HG03575 (cell line): ENCODE measurements at regions not wholly inside any gene's neighbourhood (a gene's known extent, or its start where the extent isn't known, plus 50 kb on each side); places are given as distances from the start of the nearest gene placed in this dataset.
A peak's percentile ranks its signal among the peaks of the same experiment; 100 is the strongest.
"Not testable (repeated sequence)": the region's sequence is repeated elsewhere in the genome, so short reads cannot be mapped to it uniquely, and the experiment has no call there.

Source experiments
- ATAC-seq: cut with Tn5 transposase; IDR thresholded peaks from one replicate; pipeline ENCODE4 v1.9.1; 2021; ENCODE audit not compliant: unreplicated experiment, insufficient number of reproducible peaks, low FRiP score; ENCODE audit errors: extremely low read depth

DNA sequence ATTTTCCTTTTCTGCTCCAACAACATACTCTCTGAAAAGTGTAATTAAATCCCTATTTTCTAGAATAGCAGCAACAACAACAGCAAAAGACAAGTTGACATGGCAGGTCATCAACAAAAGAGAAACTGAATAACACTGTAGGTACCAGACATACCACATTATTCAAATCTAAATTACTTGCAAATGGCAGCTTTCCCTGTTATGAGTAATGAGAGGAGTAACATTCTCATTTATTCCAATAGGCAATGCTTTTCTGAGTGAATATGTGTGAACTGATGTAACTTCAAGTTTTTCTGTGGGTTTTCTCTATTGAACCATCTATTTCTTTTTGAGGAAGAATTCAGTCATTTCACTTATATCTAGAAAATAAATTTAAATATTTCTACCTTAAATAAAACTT lies 501.5 kb downstream of the TRIB2 start:
- no peak for ATAC-seq

DNA sequence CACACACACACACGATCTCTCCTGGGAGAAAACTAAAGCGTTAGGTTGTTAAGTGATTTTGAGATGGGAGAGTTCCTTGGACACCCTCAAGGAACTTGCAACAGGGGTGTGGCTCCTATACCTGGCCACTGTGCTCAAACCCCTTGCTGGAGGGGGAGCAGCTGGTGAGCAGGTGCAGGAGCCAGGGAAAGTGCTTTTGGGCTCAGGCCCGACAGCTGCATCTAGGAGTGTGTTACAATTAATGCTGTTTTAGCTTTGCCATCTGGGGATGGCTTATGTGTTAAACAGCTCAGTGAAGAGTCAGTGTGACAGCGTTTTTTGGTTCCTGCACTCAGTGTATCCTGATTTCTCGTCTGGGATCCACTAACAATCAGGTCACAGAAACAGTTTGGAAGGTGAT lies 510.8 kb downstream of the TRIB2 start:
- ATAC-seq, result no peak

DNA sequence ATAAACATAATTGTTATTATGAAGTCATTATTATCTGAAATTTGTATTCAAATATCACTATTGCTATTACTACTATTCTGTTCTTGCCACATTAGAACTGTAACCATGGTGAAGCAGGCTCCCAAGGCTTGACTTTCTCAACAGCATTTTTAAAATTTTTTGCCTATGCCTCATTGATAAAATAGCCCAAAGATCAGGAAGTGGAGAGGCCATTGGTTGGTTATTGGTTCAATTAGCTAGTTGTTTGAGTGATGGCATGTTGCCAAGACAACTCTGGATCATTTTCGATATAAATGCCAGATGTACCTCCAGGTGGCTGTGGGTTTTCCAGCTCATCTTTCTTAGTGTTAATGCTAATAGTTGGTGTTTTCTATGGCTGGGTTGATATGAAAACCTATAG lies 513.5 kb downstream of the TRIB2 start:
- no peak for ATAC-seq

DNA sequence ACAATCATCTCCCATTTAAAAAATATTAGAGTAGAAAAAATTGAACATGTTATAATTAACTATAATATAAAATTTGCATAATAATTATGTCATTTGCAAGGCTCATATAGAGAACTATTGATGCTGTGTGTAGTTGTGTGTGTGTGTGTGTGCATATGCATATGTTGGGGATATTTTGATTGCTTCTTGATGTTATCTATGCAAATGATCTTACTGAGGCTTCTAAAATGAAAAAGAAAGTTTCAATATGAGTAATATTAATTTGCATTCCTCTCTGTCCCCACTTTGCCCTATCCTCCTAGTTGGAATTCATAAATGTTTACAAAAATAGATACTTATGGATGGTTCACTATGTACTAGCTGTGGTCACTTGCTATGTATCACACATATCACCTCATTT lies 523.3 kb downstream of the TRIB2 start:
- peak; percentile 52 for ATAC-seq

DNA sequence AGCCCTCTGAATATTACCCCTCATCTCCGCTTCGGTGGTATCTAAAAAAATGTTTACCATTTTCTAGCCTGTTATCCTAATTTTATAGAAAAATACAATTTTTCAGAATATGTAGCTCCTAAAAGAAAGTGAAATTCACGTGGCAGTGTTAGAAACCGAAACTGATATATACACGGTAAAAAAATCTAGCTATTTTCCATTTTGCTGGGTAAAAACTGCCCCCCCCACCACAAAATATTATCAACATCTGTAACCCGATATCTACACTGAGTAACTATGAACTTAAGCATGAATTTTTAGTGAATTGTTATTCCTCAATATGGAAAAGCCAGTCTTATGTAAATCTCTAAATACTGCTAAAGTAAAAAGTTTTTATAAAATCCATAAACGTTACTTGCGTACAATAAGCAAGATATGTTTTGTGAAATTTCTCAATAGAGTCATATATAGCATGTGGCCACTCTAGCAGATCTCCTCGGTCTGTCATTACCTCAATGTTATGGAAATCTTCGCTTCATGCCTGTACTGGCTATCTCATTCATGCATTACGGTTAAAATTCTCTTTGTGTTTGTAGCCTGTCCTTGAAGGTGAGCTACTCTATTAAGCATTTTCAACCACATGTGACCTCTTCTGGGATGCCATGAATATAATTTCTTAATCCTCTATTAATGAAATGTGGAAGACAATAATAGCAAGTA lies 524.2 kb downstream of the TRIB2 start:
- no peak for ATAC-seq

DNA sequence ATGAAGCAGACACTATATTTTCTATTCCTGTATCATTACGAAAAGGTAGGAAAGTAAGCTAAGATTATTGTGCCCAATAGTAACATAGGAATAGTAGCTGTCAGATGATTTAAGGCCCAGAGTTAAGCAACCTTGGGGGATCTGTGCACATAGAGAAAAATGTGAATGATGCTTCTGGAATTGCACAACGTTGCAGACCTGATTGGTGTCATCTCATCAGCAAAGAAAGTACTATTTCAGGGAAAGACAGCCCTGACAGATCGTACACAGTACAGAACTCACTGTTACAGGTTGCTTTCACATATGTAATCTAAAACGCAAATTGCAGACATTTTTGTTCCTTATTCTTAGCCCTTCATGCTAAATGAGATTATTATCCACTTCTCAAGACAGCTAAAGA lies 535.9 kb downstream of the TRIB2 start:
- ATAC-seq, result no peak

DNA sequence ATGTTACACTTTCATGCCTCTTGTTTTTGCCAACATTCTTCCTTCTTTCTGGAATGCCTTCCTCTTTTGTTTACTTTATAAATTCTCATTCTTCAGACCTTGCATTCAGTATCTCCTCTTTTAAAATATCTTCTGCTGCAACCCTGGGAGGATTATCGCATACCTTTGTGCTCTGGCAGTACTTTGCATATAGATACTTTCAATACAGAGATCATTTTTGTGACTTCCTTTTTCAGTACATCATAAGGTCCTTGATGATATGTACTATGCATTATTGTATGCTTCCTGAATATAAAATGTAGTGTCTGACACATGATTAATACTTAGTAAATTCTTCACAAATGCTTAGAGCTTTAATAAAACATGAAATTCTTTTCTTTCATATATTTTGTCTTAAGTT lies 538.7 kb downstream of the TRIB2 start:
- no peak for ATAC-seq

DNA sequence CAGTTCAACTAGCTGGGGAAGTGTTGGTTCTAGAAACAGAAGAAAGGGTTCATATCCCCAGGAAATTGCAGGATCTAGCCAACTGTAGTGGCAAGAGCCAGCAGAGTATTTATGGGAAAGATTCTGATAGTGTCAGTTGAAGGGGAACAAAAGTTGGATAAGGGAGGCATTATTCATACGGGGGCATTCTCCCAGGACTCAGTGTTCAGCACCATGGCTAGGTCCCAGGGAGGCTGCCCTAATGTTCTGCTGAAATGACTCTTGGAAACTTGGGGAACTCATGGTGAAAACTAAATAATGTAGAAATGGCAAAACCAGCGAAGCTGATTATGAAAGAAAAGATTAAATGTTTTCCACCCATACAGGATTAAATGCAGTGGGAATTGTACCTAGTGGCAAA lies 543.7 kb downstream of the TRIB2 start:
- ATAC-seq, result no peak

DNA sequence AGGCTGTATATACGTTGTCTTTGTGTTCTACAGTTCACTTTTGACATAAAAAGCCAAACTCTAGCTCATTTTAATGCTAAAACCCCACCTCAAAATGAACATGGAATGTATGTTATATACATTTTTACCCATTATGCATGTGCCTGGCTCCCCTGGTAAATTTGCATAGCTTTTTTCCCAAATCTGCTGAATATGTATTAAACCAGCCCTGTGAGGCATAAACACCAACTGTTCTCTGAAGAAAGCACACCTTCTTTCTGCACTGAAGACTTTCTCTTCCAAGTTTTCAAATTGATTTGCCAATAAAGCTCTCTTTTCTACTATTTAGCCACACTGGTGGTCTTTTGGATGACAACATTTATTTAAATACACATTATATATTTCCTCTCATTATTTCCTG lies 549.4 kb downstream of the TRIB2 start:
- ATAC-seq, result no peak

DNA sequence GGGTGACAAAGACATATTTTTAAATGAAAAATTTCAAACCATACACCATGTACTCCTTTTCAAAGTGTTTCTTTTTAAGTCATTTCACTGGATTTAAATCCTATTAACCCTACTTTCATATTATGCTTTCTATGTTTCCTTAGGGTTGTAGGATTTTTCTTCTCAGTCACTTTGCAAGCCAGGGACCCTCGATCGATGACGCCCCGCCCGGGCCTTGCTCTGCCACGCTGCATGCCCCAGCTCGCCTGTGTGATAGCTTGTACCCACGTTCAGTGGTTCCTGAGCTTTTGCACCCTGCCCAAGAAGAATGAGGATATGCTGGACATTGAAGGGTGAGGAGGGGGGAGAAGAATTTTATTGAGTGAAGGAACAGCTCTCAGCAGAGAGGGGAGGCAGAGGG lies 568.0 kb downstream of the TRIB2 start:
- no peak for ATAC-seq

DNA sequence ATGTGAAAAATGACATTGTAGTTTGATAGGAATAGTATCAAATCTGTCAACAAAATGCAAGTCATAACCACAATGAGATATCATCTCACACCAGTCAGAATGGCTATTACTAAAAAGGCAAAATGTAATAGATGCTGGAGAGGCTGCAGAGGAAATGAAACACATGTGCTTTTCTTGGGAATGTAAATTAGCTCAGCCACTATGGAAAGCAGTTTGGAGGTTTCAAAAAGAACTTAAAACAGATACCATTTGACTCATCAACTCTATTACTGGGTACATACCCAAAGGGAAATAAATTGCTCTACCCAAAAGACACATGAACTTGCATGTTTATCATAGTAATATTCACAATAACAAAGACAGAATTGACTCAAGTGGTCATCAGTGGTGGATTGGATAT lies 572.6 kb downstream of the TRIB2 start:
- ATAC-seq, result no peak

DNA sequence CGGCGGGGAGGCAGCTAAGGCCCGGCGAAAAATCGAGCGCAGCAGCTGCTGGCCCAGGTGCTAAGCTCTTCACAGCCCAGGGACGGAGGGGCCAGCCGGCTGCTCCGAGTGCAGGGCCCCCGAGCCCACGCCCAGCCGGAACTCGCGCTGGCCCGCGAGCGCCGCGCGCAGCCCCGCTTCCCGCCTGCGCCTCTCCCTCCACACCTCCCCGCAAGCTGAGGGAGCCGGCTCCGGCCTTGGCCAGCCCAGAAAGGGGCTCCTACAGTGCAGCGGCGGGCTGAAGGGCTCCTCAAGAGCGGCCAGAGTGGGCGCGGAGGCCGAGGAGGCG lies 591.7 kb downstream of the TRIB2 start:
- not testable (repeated sequence) for ATAC-seq

DNA sequence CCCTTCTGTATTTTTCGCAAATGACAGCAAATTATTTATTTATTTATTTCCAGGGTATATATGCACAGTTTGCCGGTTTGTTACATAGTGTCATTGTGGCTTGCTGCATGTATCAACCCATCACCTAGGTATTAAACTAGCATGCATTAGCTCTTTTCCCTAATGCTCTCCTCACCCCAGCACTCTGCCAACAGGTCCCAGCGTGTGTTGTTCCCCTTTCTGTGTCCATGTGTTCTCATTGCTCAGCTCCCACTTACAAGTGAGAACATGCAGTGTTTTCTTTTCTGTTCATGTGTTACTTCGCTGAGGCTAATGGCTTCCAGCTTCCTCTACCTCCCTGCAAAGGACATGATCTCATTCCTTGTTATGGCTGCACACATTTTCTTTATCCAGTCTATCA lies 592.3 kb downstream of the TRIB2 start:
- ATAC-seq, result no peak

DNA sequence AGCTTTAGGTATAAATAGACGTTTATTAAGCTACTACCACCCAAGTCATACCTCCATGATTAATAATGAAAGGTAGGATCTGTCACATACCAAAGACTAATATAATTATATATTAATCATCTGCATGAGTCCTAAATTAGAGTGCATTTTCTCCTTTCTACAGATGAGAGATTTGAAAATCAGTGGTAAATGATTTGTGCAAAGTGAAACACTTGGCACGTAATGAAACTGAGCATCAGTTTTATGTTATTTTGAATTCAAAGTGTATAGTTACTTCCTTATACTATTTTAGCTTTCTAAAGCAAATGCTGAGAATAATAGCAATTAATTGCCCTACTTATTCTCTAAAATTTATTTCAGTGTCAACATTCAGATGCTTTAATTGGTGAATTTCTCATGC lies 615.3 kb downstream of the TRIB2 start:
- no peak for ATAC-seq

DNA sequence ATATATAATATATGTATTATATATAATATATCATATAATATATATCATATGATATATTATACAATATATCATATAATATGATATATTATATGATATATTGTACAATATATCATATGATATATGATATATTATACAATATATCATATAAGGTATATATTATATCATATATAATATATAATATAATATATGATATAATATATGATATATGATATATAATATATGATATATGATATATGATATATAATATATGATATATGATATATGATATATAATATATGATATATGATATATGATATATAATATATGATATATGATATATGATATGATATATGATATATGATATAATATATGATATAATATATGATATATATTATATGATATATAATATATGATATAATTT lies 617.3 kb downstream of the TRIB2 start:
- ATAC-seq, result not testable (repeated sequence)

DNA sequence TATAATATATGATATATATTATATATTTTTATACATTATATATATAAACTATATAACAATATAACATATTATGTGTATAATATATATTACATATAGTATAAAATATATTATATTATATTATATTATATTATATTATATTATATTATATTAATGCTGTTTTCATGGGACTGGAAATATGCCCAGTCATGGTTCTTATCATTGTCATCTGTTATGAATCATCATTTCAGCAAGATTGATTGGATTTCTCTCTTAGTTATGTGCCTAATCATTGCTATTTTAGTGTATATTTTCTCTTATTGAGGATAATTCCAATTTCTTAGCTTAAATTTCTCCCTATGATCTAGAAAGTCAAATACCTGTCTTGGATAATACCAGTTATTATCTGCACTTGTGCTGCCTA lies 617.8 kb downstream of the TRIB2 start:
- ATAC-seq, result no peak

DNA sequence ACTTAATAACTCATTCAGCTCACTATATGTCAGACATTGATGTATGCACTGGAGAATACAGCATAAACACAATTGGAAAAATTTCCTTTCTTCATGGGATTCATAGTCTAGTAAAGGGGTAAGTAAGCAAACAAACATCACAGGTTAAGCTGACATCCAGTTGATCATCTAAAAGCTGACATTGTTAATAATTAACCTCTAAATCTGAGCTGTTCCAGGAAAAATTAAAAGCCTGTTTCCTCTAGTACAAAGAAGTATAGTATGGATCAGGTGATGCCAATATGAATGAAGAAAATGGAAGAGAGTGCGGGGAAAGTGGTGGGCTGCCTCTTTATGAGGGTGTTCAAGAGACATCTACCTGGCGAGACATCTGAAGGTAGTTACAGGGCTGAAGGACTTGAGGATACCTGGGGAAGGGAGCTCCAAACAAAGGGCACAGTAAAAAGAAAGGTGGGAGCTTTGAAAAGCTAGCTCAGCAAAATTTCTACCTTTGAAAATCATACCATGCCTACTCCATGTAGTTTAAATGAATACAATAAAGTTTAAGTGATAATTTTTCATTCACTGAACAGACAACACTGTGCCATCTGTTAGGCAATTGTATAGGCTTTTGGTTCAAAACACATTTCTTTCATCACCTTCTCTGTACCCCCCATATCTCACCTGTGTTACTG lies 619.3 kb downstream of the TRIB2 start:
- no peak for ATAC-seq

DNA sequence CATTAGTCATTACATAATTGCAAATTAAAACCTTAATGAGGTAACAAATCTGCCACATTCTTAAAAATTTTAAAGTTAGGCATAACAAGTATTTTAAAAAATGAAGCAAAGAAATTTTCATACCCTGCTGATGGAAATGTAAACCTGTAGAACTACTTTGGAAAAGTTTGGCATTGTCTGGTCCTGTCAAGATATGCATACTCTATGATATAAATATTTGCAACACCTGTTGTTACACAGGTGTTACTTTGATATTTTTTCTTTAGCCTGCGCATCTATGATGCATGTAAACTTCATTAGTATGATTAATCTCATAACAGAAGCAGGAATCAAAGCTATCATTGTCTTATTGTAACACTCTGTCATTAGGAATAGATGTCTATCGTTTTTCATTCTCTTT lies 634.3 kb downstream of the TRIB2 start:
- no peak for ATAC-seq

DNA sequence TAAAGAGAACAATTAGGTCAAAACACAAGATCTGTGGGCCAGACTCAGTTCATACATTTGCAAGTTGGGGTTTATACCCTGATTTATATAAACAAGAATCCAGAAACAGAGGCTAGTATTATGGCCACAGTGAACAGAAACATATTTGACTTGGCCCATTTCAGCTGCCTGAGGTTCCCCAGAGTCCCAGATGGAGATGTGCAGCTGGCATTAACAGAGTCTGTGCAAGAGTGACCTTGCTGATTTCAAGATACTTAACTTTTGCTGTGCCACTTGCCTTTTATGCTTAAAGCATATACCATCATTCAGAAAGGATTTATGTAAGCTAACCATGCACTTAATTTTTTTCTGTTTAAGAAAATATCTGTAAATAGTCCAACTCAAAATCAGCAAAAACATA lies 636.3 kb downstream of the TRIB2 start:
- ATAC-seq, result no peak

DNA sequence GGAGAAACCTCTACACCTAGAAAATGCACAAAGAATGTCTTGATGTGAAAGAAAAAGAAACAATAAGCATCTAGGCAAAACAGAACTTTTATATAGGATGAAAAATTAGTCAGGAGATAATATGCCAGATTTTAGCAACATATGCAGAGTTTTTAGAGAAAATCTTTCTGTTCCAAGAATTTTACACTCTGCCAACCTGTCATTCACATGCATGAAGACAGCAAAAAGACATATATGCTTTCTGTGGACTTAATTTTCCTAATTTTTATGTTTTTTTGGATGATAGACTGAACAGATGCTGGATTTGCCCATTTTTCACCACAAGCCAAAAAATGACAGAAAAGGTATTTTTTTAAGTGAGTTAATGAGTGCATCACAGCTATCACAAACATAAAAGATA lies 637.3 kb downstream of the TRIB2 start:
- ATAC-seq, result no peak

DNA sequence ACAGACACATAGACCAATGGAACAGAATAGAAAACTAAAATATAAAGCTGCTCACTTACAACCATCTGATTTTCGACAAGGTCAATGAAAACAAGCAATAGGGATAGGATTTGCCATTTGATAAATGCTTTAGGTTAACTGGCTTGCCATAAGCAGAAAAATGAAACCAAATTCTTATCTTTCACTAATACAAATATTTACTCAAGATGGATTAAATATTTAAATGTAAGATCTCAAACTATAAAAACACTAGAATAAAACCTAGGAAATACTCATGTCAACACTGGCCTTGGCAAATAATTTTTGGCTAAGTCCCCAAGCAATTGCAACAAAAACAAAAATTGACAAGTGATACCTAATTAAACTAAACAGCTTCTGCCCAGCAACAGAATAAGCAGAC lies 665.2 kb downstream of the TRIB2 start:
- not testable (repeated sequence) for ATAC-seq
